T-helper 2 cell (primary cell): ENCODE measurements at regions not wholly inside any gene's neighbourhood (a gene's known extent, or its start where the extent isn't known, plus 50 kb on each side); places are given as distances from the start of the nearest gene placed in this dataset.
"Not testable (repeated sequence)": the region's sequence is repeated elsewhere in the genome, so short reads cannot be mapped to it uniquely, and the experiment has no call there.

Source experiments
- DNase-seq, 5 experiments: peaks; one replicate each; pipeline versions ENCODE4 v3.0.0 to v3.0.0-alpha.2; 2012 to 2022

- DNase-seq, result no peak
Observed at GRCh38 chr17:53765609-53766008, 57.1 kb upstream of the KIF2B start.

- no peak for DNase-seq
Observed at GRCh38 chr17:53765129-53765528, 57.6 kb upstream of the KIF2B start.

- DNase-seq, result no peak
Observed at GRCh38 chr17:53757559-53757958, 65.2 kb upstream of the KIF2B start.

- DNase-seq, result not testable (repeated sequence)
Observed at GRCh38 chr17:53757116-53757515, 65.6 kb upstream of the KIF2B start.

- DNase-seq, result no peak
Observed at GRCh38 chr17:53749178-53749577, 73.5 kb upstream of the KIF2B start.

GRCh38 chr17:53748159-53748820 is 74.4 kb upstream of the KIF2B start:
- DNase-seq, result not testable (repeated sequence)

GRCh38 chr17:53740312-53740711 is 82.4 kb upstream of the KIF2B start:
- no peak for DNase-seq

GRCh38 chr17:53736516-53737240 is 86.0 kb upstream of the KIF2B start:
- no peak for DNase-seq

GRCh38 chr17:53724726-53725125 is 98.0 kb upstream of the KIF2B start:
- no peak for DNase-seq

GRCh38 chr17:53722407-53722806 is 100.3 kb upstream of the KIF2B start:
- no peak for DNase-seq

GRCh38 chr17:53721101-53721500 is 101.6 kb upstream of the KIF2B start:
- no peak for DNase-seq

- no peak for DNase-seq
Observed at GRCh38 chr17:53719229-53719628, 103.5 kb upstream of the KIF2B start.

- DNase-seq, result no peak
Observed at GRCh38 chr17:53707566-53707965, 115.2 kb upstream of the KIF2B start.

- no peak for DNase-seq
Observed at GRCh38 chr17:53696286-53696685, 126.4 kb upstream of the KIF2B start.

- no peak for DNase-seq
Observed at GRCh38 chr17:53687324-53687723, 135.4 kb upstream of the KIF2B start.

- no peak for DNase-seq
Observed at GRCh38 chr17:53680745-53681144, 142.0 kb upstream of the KIF2B start.

GRCh38 chr17:53668854-53669253 is 153.9 kb upstream of the KIF2B start:
- DNase-seq, result no peak

- DNase-seq, result no peak
Observed at GRCh38 chr17:53662608-53663007, 160.1 kb upstream of the KIF2B start.

- DNase-seq, result no peak
Observed at GRCh38 chr17:53659181-53659580, 163.5 kb upstream of the KIF2B start.

GRCh38 chr17:53655591-53655990 is 167.1 kb upstream of the KIF2B start:
- DNase-seq, result no peak

- no peak for DNase-seq
Observed at GRCh38 chr17:53649201-53649600, 173.5 kb upstream of the KIF2B start.

- no peak for DNase-seq
Observed at GRCh38 chr17:53646835-53647234, 175.9 kb upstream of the KIF2B start.

GRCh38 chr17:53640808-53641207 is 181.9 kb upstream of the KIF2B start:
- no peak for DNase-seq

GRCh38 chr17:53635444-53635843 is 187.3 kb upstream of the KIF2B start:
- DNase-seq, result no peak

GRCh38 chr17:53633856-53634255 is 188.9 kb upstream of the KIF2B start:
- DNase-seq, result no peak
